NCI-H187 treated with DMSO at 0.1 percent for 48 hours (cell line): ENCODE measurements at regions not wholly inside any gene's neighbourhood (a gene's known extent, or its start where the extent isn't known, plus 50 kb on each side); places are given as distances from the start of the nearest gene placed in this dataset.

ENCODE experiments used
- DNase-seq: peaks from one replicate; lab custom pipeline; 2025; lab: John Stamatoyannopoulos, UW

DNA sequence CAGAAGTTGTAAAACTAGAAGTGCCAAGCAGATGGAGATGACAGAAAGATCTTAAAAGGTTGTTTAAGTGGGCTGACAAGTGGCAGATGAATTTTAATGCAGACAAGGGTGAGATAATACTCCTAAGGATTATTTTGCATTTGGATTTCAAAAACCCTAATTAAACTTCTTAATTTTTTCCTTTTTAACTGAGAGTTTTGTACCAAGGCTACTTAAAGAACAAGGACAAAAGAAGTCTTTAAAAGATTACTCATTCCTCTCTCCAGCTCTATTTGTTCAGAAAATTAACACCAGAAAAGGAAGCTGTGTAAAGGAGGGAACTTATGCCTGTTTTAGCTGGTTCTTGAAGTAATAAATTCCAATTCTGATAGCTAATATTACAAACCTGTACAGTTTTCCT lies 275.4 kb downstream of the ETNK1 start:
- no peak for DNase-seq

DNA sequence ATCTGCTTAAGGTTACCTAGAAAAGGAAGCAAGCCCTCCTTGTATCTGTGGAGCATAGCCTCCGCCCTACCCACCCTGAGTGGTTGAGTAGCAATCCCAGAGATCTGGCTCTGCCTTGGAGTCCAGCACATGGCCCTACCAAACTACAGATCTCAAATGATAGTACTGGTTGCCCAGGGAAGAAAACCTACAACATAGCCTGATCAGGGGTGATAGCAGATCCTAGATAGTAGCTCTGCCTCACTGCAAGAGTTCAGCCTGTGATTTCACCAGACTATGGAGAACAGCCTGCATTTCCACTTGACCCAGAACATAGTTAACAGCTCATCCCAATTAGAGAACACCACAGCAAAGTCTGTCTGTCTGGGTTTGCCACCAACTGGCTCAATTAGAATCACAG lies 279.5 kb downstream of the ETNK1 start:
- DNase-seq = no peak

DNA sequence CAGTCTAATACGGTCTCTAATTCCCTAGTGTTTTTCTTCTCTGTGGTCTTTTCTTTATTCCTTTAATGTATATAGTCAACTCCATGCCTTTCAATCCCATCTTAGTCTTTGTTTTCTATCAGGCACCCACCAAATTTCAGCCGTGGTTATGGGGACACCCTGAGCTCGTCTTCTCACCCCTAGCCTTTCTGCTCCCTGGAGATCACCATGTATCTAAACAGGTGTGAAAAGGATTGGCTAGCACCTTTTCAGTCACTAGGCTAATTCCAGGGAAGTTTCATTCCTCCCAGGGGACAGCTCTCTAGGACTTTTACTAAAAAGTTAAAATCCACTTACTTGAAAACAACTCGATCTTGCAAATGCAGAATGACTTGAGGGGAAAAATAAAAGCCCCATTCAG lies 291.3 kb downstream of the ETNK1 start:
- no peak for DNase-seq

DNA sequence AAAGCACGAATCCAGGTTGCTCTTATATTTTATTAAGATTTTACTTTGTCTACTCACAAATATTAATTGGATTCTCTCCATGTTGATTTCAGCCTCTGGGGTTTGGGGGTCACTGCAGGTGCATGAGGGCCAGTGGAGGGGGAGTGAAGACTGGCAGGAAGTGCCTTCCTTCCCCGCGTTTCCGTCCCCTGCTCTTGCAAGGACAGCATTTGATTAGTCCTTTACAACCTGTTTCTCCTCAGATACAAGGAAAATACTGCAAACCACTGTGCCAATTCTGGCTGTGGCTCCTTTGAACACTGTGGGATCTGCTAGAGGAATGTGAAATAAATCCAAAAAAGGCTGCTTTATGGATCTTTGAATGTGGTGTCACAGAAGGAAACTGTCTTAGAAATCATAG lies 291.8 kb downstream of the ETNK1 start:
- no peak for DNase-seq

DNA sequence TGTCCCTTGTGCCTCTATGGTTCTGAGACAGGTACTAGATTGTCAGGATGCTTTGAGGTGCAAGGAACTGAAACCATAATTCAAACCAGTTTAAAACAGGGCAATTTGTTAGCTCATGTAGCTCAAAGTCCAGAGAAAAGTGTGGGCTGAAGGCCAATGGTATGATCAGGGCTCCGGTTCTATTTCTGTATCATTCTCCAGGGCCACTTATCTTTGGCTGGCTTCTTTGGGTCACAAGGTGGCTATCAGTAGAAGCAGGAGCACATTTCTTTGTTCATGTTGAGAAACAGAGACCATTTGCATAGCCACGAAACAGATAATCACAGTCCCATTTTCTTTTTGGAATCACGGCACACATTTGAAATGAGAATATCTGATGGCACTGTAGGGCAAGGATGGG lies 294.9 kb downstream of the ETNK1 start:
- no peak for DNase-seq

DNA sequence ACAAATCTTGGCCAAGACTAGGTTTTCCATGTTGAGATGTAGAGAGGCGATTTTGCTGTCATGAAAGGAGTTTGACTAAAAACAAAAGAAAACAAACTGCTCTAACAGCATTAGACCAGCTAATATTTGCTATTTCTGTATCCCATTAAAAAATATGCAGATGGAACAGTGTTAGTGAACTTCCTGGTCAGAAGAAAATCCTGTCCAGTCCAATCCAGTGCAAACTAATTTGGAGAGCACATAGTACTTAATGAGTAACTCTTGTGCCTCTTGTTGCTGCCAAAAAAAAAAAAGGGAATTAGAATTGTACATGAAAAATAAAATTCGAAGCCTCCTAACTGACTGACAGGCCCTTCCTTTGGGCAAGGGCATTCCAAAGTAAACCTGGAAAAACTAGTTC lies 298.8 kb downstream of the ETNK1 start:
- DNase-seq = no peak

DNA sequence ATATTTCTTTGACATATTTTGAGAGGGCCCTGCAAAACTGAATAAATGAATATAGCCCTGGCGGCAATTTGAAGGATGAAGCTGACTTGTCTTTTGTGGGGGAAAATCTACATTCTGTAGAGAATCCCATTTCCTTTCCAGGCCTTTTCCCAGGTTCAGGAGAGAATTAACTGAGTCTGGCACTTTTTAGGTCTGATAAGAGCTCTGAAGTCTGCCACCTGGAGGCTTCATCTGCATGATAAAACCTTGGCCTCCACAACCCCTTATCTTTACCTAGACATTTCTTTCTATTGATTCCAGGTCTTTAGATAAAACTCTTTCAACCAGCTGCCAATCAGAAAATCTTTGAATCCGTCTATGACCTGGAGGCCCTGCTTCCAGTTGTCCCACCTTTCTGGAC lies 299.4 kb downstream of the ETNK1 start:
- DNase-seq = no peak

DNA sequence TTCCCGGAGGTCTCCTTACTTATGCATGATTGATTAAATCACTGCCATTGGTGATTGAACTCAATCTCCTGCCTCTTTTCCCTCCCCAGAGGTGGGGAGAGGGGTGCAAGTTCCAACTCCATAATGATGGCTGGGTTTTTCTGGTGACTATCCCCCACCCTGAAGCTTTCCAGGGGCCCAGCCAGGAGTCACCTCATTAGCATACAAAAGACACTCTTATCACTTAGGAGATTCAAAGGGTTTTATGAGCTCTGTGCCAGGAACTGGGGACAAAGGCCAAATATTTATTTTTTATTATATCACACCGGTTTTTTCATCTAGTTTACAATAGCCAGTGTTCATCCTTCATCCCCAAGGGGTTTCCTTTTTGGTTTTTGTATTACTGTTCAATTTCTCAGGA lies 300.7 kb downstream of the ETNK1 start:
- no peak for DNase-seq

DNA sequence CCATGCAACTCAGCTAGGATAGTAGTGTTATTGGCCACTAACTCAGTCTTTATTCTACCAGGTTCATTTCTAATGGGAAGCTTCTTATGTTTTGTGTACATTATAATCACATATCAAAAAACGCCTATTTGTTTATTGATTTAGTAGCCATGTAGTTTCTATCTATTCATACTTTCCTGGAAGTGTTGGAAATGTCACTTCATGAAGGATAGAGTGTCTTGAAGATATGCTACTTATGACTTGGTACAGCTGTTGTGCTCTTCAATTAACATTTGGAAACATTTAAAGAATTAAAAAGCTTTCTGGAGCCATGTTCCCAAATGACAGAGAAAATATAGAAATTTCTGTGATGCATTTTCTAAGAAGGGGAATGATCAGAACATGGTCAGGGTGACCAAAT lies 307.5 kb downstream of the ETNK1 start:
- no peak for DNase-seq

DNA sequence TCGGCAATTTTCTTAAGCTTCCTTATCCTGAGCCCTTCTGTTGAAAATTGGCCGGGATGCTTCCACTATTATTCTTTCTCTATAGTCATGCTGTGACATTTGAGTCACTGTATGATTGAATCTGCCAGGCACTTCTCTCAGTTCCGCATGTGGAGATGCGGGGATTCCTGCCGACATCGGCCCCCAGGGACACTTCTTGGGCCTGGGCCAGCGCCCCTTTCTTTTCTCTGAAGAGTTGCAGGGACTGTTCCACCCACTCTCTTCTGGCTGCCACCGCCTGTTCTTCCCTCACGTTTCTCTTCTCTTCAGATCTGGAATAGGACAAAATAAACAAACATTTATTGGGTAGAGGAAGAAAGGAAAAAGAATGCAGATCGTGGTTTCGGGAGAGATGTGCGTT lies 310.1 kb downstream of the ETNK1 start:
- no peak for DNase-seq

DNA sequence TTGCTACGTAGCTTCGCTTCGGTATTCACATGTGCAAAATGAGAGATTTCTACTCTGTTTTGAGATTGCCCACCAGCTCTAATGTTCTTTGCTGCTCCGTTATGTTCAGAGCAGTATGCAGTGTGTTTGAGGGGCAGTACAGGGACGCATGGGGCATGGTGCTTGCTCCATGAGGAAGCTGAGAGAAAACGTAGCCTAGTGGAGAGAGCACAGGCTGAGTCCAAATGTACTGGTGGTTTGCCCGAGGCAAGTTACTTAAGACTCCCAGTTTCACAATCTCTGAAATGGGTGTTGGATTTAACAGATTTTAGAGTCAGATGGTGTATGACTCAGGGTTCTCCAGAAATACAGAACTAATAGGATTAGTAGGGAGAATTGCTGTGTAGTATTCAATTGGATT lies 310.5 kb downstream of the ETNK1 start:
- DNase-seq = no peak

DNA sequence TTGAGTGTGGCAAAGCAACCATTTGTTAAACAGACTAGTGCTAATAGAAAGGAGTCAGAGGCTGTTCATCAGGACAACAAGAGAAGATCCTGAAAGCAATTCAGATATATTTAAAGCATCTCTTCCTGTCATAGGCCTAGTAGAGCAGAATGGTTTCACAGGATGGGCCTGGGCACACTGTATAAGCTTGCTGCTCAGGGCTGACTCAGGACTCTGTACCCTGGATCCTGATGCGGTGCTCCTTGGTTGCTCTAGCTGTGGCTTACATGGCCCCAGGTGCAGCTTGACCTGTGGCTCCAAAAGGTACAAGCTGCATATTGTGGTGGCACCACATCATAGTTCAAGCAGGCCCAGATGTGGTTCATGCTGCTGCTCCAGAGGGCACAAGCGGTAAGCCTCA lies 313.4 kb downstream of the ETNK1 start:
- no peak for DNase-seq

DNA sequence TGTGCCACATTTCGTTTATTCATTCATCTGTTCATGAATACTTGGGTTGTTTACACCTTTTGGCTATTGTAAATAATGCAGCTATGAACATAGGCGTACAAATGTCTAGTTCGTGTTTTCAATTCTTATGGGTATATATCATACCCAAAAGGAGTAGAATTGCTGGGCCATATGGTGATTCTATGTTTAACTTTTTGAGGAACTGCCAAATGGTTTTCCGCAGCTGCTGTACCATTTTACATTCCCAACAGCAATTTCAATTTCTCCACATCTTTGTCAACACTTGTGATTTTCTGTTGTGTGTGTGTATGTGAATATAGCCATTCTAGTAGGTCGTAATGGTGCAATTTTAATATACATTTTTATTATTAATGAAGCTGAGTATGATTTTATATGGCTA lies 326.2 kb downstream of the ETNK1 start:
- DNase-seq = no peak

DNA sequence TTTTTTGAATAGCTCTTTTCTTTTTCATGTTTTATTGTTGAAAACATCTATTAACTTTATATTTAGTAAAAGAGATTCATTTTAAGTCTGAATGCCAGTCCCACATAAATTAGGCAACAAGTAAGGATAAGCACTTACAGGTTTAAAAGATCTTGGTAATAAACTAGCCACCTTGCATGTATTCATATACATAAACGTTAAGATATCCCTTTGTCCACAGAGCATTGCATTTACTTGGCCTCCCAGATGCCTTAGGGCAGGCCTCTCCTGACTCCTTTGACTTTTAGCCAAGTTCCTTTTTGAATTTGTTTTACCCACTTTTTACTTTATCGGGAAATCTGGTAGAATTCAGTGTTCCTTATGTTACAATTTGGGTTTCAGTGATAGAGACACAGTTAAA lies 331.7 kb downstream of the ETNK1 start:
- no peak for DNase-seq

DNA sequence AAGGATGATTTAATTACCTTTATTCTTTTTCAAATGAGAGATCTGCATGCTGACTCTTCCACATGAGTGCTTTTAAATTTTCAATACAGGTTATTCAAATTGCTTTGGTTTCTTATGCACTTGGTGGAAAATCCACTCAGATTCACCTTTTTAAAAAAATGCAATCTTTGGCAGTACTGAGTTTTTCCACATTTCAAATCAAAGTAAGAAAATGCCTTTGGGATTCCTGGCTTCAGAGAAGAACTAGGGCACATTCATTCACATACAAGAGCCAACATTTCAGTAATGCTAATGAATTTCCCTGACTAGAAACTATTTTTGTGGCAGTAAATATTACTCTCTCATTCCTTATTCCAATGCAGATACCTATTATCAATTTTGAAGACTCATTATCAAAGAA lies 342.2 kb downstream of the ETNK1 start:
- DNase-seq = no peak

DNA sequence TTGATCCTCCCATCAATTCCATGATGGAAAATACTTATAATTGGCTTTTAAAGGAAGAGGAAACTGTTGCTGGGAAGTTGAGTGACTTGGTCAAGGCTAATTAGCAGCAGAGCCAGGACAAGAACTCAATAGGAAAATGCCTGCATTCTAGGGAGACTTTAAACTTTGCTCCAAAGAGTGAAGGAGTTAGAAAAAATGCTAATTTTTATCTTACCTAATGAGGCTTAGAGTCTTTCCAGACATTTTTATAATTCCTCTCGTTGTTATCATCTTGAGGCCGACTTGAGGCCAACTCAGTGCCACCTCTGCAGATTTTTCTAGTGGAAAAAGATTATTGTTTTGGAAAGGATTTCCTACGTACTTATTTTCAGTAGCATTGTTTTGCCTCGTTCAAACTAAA lies 344.6 kb downstream of the ETNK1 start:
- no peak for DNase-seq

DNA sequence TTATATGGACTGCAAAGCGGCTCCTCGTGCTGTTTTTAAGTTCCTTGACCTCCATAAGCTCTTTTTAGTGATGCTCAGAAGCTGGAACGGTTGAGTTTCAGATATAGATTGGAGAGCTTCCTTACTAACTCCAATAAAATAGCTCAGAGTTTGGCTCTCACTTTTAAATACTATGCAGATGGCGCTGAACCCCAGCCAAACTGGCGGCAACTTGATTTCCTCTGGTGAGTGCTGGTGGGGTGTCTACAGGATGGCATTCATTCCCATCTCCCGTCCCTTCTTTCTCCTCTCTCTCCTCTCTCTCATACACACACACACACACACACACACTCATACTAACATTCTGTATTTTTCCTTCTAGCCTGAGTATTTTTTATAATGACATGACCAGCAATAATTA lies 346.3 kb downstream of the ETNK1 start:
- no peak for DNase-seq

DNA sequence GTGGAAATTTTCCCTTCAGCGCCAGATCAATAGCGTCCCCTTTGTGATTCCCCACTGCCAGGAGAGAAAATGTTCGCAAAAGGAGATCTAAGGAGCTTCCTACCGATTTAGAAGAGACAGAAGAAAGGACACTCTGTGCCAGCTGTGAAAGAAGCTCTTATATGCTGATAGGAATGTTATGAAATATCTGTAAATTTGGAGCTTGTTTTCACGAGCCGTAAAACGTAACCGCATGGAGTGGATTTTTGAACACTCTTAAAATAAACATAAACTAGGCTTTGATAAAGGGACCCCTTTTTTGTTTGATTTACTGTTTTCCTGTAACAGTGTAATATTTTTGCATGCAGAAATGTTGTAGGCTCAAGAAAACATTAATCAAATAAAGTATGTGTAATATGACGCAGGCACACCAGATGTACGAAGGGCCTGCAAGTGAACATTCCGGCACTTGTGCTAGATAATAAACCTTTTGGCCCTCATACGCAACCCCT lies 346.8 kb downstream of the ETNK1 start:
- no peak for DNase-seq

DNA sequence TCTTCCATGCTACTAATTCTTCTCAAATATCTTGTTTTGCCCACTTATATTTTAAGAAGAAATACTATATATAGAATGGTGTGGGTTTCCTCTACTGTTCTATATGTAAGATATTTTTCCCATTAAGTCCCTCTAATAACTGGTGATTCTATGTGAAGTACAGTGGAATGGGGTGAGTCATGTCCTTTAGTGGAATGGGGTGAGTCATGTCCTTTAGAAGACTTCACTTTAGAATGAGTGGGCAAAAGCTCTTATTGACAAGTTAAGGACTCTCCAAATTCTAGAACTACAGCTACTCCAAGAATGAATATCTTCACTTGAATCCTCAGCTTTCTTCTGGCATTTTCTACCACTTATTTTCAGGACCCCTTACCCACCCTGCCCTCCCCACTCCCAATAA lies 349.9 kb downstream of the ETNK1 start:
- DNase-seq = no peak

DNA sequence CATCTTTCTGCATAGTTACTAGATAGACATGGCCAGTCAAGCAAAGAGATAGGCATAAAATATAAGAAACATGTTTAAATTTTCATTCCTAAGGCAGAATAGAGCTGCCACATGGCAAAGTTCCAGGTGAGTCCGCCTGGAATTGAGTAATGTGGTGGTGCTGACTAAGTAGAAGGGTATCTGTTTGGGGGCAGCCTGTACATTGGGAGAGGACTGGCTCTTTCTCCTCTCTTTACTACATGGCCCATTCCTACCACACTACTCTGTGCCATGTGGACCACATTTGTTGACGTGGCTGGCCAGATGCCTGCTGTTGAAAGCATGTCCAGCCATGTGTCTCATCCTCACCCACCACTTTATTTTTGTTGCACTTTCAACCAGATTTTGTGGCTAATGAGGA lies 354.0 kb downstream of the ETNK1 start:
- no peak for DNase-seq

DNA sequence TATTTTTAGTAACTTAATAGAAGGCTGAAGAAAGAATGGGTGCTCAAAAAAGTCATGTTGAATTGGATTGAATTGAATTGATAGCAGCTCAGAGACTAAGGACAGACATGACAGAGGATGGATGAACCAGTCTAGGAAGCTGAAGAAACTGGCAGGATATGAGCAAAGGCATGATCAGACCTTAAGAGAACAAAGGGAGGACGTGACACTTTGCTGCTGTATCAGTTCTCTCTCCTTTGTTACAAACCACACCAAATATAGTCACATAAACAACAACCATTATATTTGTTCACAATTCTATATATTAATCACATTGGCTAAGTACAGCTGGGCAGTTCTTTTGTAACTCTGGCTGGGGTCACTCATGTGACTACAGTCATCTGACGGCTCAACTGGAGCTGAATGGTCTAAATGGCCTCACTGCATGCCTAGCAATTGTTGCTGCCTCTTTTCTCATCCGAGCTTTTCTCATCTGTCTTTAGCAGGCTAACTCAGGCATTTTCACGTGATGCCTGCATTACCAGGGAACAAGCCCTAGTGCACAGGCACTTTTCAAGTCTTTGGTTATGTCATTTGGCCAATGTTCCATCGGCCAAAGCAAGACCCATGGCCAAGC lies 355.0 kb downstream of the ETNK1 start:
- DNase-seq = no peak

DNA sequence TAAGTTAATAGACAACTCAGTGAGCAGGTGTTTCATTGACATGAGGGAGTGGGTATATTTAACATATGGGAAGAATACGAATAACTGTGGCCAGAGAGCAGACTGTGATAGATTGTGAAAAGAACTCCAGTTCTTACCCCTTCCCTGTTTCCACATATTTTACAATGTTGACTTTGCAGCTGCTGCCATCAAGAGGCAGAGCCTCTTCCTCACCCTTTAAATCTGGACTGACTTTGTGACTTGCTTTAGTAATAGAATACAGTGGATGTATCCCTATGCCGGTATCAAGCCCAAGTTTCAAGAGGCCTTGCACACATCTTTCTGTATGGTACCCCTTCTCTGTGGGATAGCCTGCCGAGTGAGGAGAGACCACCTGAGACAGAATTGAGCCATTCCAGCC lies 356.7 kb downstream of the ETNK1 start:
- DNase-seq = no peak

DNA sequence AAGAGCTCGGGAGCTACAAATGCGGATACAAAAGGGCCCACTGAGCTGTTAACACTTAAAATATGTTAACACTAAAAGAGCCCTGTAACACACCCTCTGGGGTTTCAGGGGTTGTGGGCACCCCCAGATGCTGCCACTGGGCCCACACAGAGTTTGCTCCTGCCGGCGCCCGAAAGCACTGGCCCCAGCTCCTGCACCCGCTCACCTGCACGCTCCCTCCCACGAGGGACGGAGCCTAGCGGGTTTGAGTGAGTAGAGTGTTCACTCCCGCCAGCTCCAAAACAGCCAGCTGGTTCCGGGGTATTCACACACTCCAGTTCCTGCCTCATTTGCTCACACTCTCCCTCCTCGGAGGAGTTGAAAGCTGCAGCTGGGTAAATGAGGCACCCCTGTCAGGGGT lies 357.7 kb downstream of the ETNK1 start:
- DNase-seq = no peak

DNA sequence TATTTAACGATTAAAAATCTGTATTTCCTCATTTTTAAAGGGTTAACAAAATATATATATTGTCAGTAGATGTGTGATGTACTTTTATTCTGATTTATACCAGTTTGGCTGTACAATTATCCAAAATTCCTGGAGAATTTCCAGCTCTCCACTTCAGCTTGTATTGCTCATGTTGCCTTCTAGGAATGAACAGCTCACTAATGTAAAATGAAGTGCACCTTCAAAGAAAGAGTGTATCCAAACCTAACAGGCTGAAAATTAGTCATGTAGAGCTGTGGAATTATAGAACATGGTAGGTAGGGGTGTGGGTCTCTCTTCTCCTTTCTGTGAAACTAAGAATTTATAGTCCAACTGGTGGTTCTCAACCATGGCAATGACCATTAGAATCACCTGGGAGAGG lies 362.0 kb downstream of the ETNK1 start:
- DNase-seq = no peak

DNA sequence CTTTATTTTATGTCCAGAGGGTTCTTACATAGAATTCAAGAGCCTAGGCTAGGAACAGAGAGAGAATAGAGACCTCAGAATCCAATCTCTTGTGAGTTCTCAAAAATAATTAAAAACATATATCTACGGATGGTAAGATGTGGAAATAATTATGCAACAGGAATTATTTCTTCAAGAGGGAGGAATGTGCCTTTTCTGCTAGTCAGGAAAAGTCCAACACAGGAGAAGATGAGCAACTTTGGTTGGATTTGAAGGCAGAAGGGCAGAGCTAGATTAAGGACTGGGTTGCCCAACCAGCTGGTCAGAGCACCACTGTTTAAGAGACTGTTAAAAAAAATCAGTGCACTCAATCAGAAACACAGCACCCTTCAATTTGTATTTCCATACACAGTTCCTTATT lies 365.5 kb downstream of the ETNK1 start:
- no peak for DNase-seq
